ENCODE measurements at regions not wholly inside any gene's neighbourhood (a gene's known extent, or its start where the extent isn't known, plus 50 kb on each side); places are given as distances from the start of the nearest gene placed in this dataset.

- DNase-seq (ENCODE audit: low spot score) = no peak
Measured at GRCh38 chr2:66895206-66895605, 460.3 kb downstream of the MEIS1 start.

- no peak for DNase-seq (ENCODE audit: low spot score)
Measured at GRCh38 chr2:66896131-66896530, 461.2 kb downstream of the MEIS1 start.

GRCh38 chr2:66897181-66897580, 462.3 kb downstream of the MEIS1 start:
- no peak for DNase-seq (ENCODE audit: low spot score)

GRCh38 chr2:66897691-66898150, 462.8 kb downstream of the MEIS1 start:
- DNase-seq (ENCODE audit: low spot score) = no peak

GRCh38 chr2:66899109-66899508, 464.2 kb downstream of the MEIS1 start:
- no peak for DNase-seq (ENCODE audit: low spot score)

GRCh38 chr2:66899648-66900047, 464.7 kb downstream of the MEIS1 start:
- DNase-seq (ENCODE audit: low spot score) = no peak

- DNase-seq (ENCODE audit: low spot score) = no peak
Measured at GRCh38 chr2:66901344-66901743, 466.4 kb downstream of the MEIS1 start.

GRCh38 chr2:66903183-66903582, 468.3 kb downstream of the MEIS1 start:
- DNase-seq (ENCODE audit: low spot score) = no peak

- no peak for DNase-seq (ENCODE audit: low spot score)
Measured at GRCh38 chr2:66903745-66904465, 469.0 kb downstream of the MEIS1 start.

- DNase-seq (ENCODE audit: low spot score) = no peak
Measured at GRCh38 chr2:66915237-66915636, 480.3 kb downstream of the MEIS1 start.

- DNase-seq (ENCODE audit: low spot score) = no peak
Measured at GRCh38 chr2:66919286-66919685, 477.8 kb upstream of the ETAA1 start.

GRCh38 chr2:66920415-66920814, 476.7 kb upstream of the ETAA1 start:
- no peak for DNase-seq (ENCODE audit: low spot score)

- no peak for DNase-seq (ENCODE audit: low spot score)
Measured at GRCh38 chr2:66925128-66925527, 472.0 kb upstream of the ETAA1 start.

GRCh38 chr2:66926594-66927112, 470.5 kb upstream of the ETAA1 start:
- no peak for DNase-seq (ENCODE audit: low spot score)

GRCh38 chr2:66929632-66930338, 467.3 kb upstream of the ETAA1 start:
- peak; percentile 12 for DNase-seq (ENCODE audit: low spot score)

- DNase-seq (ENCODE audit: low spot score) = no peak
Measured at GRCh38 chr2:66930339-66931220, 466.6 kb upstream of the ETAA1 start.

GRCh38 chr2:66938471-66938967, 458.6 kb upstream of the ETAA1 start:
- no peak for DNase-seq (ENCODE audit: low spot score)

- no peak for DNase-seq (ENCODE audit: low spot score)
Measured at GRCh38 chr2:66940080-66940479, 457.1 kb upstream of the ETAA1 start.

- DNase-seq (ENCODE audit: low spot score) = no peak
Measured at GRCh38 chr2:66948234-66948633, 448.9 kb upstream of the ETAA1 start.

GRCh38 chr2:66957198-66957597, 439.9 kb upstream of the ETAA1 start:
- DNase-seq (ENCODE audit: low spot score) = no peak

- no peak for DNase-seq (ENCODE audit: low spot score)
Measured at GRCh38 chr2:66957677-66958076, 439.5 kb upstream of the ETAA1 start.

- DNase-seq (ENCODE audit: low spot score) = no peak
Measured at GRCh38 chr2:66960161-66960560, 437.0 kb upstream of the ETAA1 start.

Data from LoVo (cell line).